H1 (cell line): ENCODE measurements at regions not wholly inside any gene's neighbourhood (a gene's known extent, or its start where the extent isn't known, plus 50 kb on each side); places are given as distances from the start of the nearest gene placed in this dataset.

Source experiments
- CTCF ChIA-PET: fragments of 300-600 bp; sonication (Branson Sonifier 250); formaldehyde crosslinking; loops from one replicate; lab custom pipeline; 2021; ENCODE audit not compliant: partially characterized antibody; lab: Charles Lee
- POLR2A ChIA-PET: fragments of 300-600 bp; sonication (Branson Sonifier 250); formaldehyde crosslinking; loops from one replicate; lab custom pipeline; 2021; ENCODE audit warnings: inconsistent platforms; ENCODE audit not compliant: partially characterized antibody; lab: Charles Lee
- DNase-seq, 2 experiments: peaks; one replicate each; pipeline versions ENCODE4 v3.0.0 to v3.0.0-alpha.2; 2010 to 2022; ENCODE audit warnings: low spot score in 2 of 2, low read depth in 1 of 2, mixed read lengths in 1 of 2
- FAIRE-seq: peaks from 2 replicates; lab custom pipeline; 2011; peaks lifted over from hg19 to GRCh38; lab: Jason Lieb, UNC
- H2AFZ ChIP-seq: 2 replicates; pipeline ENCODE4 v1.8.1; 2012; ENCODE audit warnings: low read length, inconsistent platforms
- H2AK5ac ChIP-seq: 2 replicates; pipeline ENCODE4 v1.6.1; 2013; ENCODE audit warnings: low read depth, low read length
- H2BK120ac ChIP-seq: replicated peaks from 2 replicates; pipeline ENCODE3; 2013; ENCODE audit warnings: low read depth, low read length, inconsistent platforms
- H2BK12ac ChIP-seq: 2 replicates; pipeline ENCODE4 v1.6.1; 2013; ENCODE audit warnings: low read depth, low read length
- H2BK15ac ChIP-seq: 2 replicates; pipeline ENCODE4 v1.6.1; 2013; ENCODE audit warnings: low read length
- H2BK20ac ChIP-seq: 2 replicates; pipeline ENCODE4 v1.6.1; 2013; ENCODE audit warnings: low read length
- H2BK5ac ChIP-seq: 2 replicates; pipeline ENCODE4 v1.6.1; 2013; ENCODE audit warnings: low read depth, low read length
- H3K14ac ChIP-seq: 2 replicates; pipeline ENCODE4 v1.6.1; 2013; ENCODE audit warnings: inconsistent platforms; ENCODE audit not compliant: insufficient read length
- H3K18ac ChIP-seq: 2 replicates; pipeline ENCODE4 v1.6.1; 2013; ENCODE audit warnings: low read length; ENCODE audit errors: extremely low read depth
- H3K23ac ChIP-seq: 2 replicates; pipeline ENCODE4 v1.6.1; 2013; ENCODE audit warnings: inconsistent platforms; ENCODE audit not compliant: insufficient read length
- H3K23me2 ChIP-seq: 2 replicates; pipeline ENCODE4 v1.6.1; 2013; ENCODE audit warnings: low read depth, low read length
- H3K27ac ChIP-seq: 2 replicates; pipeline ENCODE4 v1.6.1; 2011; ENCODE audit warnings: low read depth, low read length, inconsistent platforms
- H3K27me3 ChIP-seq, 4 experiments: replicated peaks in 1 of 4; 1 replicate in 1 of 4; 2 replicates in 3 of 4; pipeline versions ENCODE4 v1.6.1 to v1.8.1; 2011 to 2013; ENCODE audit warnings: low read length in 3 of 4, mild to moderate bottlenecking in 3 of 4, inconsistent platforms in 2 of 4, mixed read lengths in 2 of 4, moderate library complexity in 1 of 4; ENCODE audit not compliant: control insufficient read depth in 3 of 4, insufficient read depth in 3 of 4; ENCODE audit errors: extremely low read depth in 1 of 4
- H3K36me3 ChIP-seq, 4 experiments: 2 replicates each; pipeline versions ENCODE4 v1.6.1 to v1.8.1; 2011 to 2013; ENCODE audit warnings: mild to moderate bottlenecking in 4 of 4, low read length in 3 of 4, moderate library complexity in 2 of 4, control low read depth in 1 of 4, inconsistent platforms in 1 of 4; ENCODE audit not compliant: insufficient read depth in 4 of 4, control insufficient read depth in 2 of 4
- H3K4ac ChIP-seq: replicated peaks from 2 replicates; pipeline ENCODE3; 2013; ENCODE audit warnings: low read length, low read depth, mixed read lengths, inconsistent platforms; ENCODE audit not compliant: insufficient read length
- H3K4me1 ChIP-seq, 4 experiments: replicated peaks in 1 of 4; 1 replicate in 1 of 4; 2 replicates in 3 of 4; pipeline versions ENCODE4 v1.6.1 to v1.8.1; 2011 to 2013; ENCODE audit warnings: low read length in 3 of 4, inconsistent platforms in 2 of 4, mixed read lengths in 1 of 4; ENCODE audit not compliant: insufficient read depth in 4 of 4, control insufficient read depth in 3 of 4
- H3K4me2 ChIP-seq, 2 experiments: 2 replicates each; pipeline versions ENCODE4 v1.6.1 to v1.8.1; 2011 to 2013; ENCODE audit warnings: low read depth in 2 of 2, low read length in 2 of 2, control low read depth in 1 of 2, inconsistent platforms in 1 of 2, mild to moderate bottlenecking in 1 of 2; ENCODE audit not compliant: insufficient read depth in 1 of 2
- H3K4me3 ChIP-seq, 4 experiments: fragments of 200-600, 300-600 bp in 1 of 4; sonication (generic), shearing (Covaris generic), sonication (Bioruptor Twin) in 1 of 4; 2 replicates each; pipeline versions ENCODE4 v1.5.1 to v1.8.1; 2011 to 2016; ENCODE audit warnings: low read length in 4 of 4, low read depth in 3 of 4, control low read depth in 2 of 4, inconsistent platforms in 2 of 4, mild to moderate bottlenecking in 2 of 4, mixed read lengths in 1 of 4, moderate library complexity in 1 of 4; ENCODE audit not compliant: insufficient read depth in 2 of 4; ENCODE audit errors: extremely low read depth in 1 of 4
- H3K56ac ChIP-seq: replicated peaks from 2 replicates; pipeline ENCODE3; 2013; ENCODE audit warnings: low read depth, mild to moderate bottlenecking, mixed read lengths, low read length, inconsistent platforms; ENCODE audit not compliant: insufficient read length
- H3K79me1 ChIP-seq: 2 replicates; pipeline ENCODE4 v1.6.1; 2013; ENCODE audit warnings: low read depth, low read length, control low read depth
- H3K79me2 ChIP-seq, 2 experiments: 2 replicates each; pipeline versions ENCODE4 v1.6.1 to v1.8.1; 2012 to 2013; ENCODE audit warnings: low read length in 2 of 2, mild to moderate bottlenecking in 2 of 2, inconsistent platforms in 1 of 2; ENCODE audit not compliant: insufficient read depth in 2 of 2, control insufficient read depth in 1 of 2
- H3K9ac ChIP-seq, 4 experiments: replicated peaks in 1 of 4; 1 replicate in 1 of 4; 2 replicates in 3 of 4; pipeline versions ENCODE4 v1.6.1 to v1.8.1; 2011 to 2013; ENCODE audit warnings: low read depth in 3 of 4, low read length in 3 of 4, control low read depth in 2 of 4, mild to moderate bottlenecking in 2 of 4, moderate library complexity in 2 of 4, inconsistent platforms in 1 of 4; ENCODE audit errors: extremely low read depth in 1 of 4
- H3K9me3 ChIP-seq, 2 experiments: 2 replicates each; pipeline versions ENCODE4 v1.6.1 to v1.8.1; 2012 to 2013; ENCODE audit warnings: mild to moderate bottlenecking in 2 of 2, moderate library complexity in 2 of 2, control low read depth in 1 of 2, inconsistent platforms in 1 of 2, low read depth in 1 of 2, low read length in 1 of 2, mixed read lengths in 1 of 2; ENCODE audit not compliant: insufficient read depth in 2 of 2
- H4K20me1 ChIP-seq, 2 experiments: replicated peaks in 1 of 2; 2 replicates each; pipeline versions ENCODE3 to v1.8.1; 2011 to 2013; ENCODE audit warnings: inconsistent platforms in 2 of 2, low read length in 2 of 2, mild to moderate bottlenecking in 1 of 2; ENCODE audit not compliant: insufficient read depth in 2 of 2, control insufficient read depth in 1 of 2
- H4K5ac ChIP-seq: 2 replicates; pipeline ENCODE4 v1.6.1; 2013; ENCODE audit warnings: low read length, low read depth, mixed read lengths, inconsistent platforms; ENCODE audit not compliant: insufficient read length
- H4K8ac ChIP-seq: 2 replicates; pipeline ENCODE4 v1.8.0; 2013; ENCODE audit warnings: mild to moderate bottlenecking, moderate library complexity, low read length, inconsistent platforms; ENCODE audit not compliant: insufficient read depth; ENCODE audit errors: extremely low read depth
- H4K91ac ChIP-seq: replicated peaks from 2 replicates; pipeline ENCODE3; 2013; ENCODE audit warnings: low read length, mixed read lengths, inconsistent platforms; ENCODE audit not compliant: insufficient read length
- CEBPB ChIP-seq: IDR thresholded peaks from 2 replicates; pipeline ENCODE4 v1.6.1; 2012; ENCODE audit warnings: low read depth, low read length
- CHD2 ChIP-seq: IDR thresholded peaks from 2 replicates; pipeline ENCODE4 v1.6.1; 2012; ENCODE audit warnings: low read length, improper control_type of control experiment
- FOSL1 ChIP-seq: IDR thresholded peaks from 2 replicates; pipeline ENCODE4 v1.6.1; 2011; ENCODE audit warnings: mild to moderate bottlenecking, low read depth, low read length, moderate library complexity; ENCODE audit not compliant: insufficient read depth
- KDM1A ChIP-seq: fragments of 200-600, 300-600 bp; sonication (generic); IDR thresholded peaks from 2 replicates; pipeline ENCODE4 v1.7.1; 2016; ENCODE audit warnings: mild to moderate bottlenecking, low read length, borderline replicate concordance
- KDM5A ChIP-seq: fragments of 200-600 bp; IDR thresholded peaks from 2 replicates; pipeline ENCODE4 v1.7.1; 2012; ENCODE audit warnings: mild to moderate bottlenecking, low read length, inconsistent platforms, mixed read lengths
- SIN3A ChIP-seq, 2 experiments: IDR thresholded peaks in 1 of 2; conservative IDR thresholded peaks in 1 of 2; 2 replicates each; pipeline ENCODE4 v1.6.1; 2011 to 2012; ENCODE audit warnings: low read length in 2 of 2, improper control_type of control experiment in 1 of 2, low read depth in 1 of 2, mild to moderate bottlenecking in 1 of 2
- SUZ12 ChIP-seq: fragments of 200-600 bp; sonication (generic); IDR thresholded peaks from 2 replicates; pipeline ENCODE4 v1.6.1; 2012; ENCODE audit warnings: mild to moderate bottlenecking, inconsistent platforms, low read length, moderate library complexity, mixed read lengths
- ZNF274 ChIP-seq: IDR thresholded peaks from 2 replicates; pipeline ENCODE4 v1.7.0; 2012; ENCODE audit warnings: low read length, borderline replicate concordance; ENCODE audit errors: extremely low read depth
- WGBS, 2 experiments: shearing (Covaris generic) in 1 of 2; methylation state at CpG; one replicate each; pipeline versions ENCODE4 v1.1.6 to v1.1.7; 2013 to 2015; ENCODE audit warnings: low lambda C conversion rate in 2 of 2, mixed read lengths in 2 of 2, inconsistent platforms in 1 of 2, low coverage in 1 of 2, missing lambda C conversion rate in 1 of 2; ENCODE audit not compliant: insufficient replicate concordance in 2 of 2, insufficient coverage in 1 of 2, insufficient read length in 1 of 2; ENCODE audit errors: extremely low coverage in 1 of 2, missing lambda C conversion rate in 1 of 2; 5-methylcytosine and 5-hydroxymethylcytosine counted together
- TF ChIP-seq, protein P1 (sequence below): IDR thresholded peaks from 2 replicates; pipeline ENCODE4 v1.6.1; 2011; ENCODE audit warnings: low read length, improper control_type of control experiment
- TF ChIP-seq, protein P2 (sequence below), 3 experiments: IDR thresholded peaks; 1 replicate in 2 of 3; 2 replicates in 1 of 3; pipeline versions ENCODE4 v1.5.1 to v1.6.1; 2011; ENCODE audit warnings: low read length in 3 of 3, mild to moderate bottlenecking in 3 of 3, inconsistent platforms in 2 of 3, low read depth in 1 of 3, moderate library complexity in 1 of 3; ENCODE audit not compliant: insufficient read depth in 1 of 3; ENCODE audit errors: control extremely low read depth in 1 of 3

DNA sequence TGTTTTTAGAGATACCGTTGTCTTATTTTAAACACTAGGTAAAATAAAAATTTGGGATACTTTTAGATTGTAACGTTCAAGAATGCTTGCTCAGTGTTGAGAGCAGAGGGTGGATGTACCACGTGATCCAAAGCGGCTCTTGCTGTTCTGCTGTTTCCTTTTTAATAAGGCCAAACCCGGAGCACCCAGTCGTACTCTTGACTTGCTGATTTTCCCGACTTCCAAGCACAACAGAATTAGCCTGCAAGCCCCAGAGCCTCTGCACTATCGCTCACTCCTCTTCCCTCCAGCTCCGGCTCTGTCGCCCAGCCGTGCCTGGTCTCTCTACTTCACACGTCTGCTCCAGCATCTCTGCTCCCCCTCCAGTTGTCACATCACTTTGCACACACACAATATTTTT, 77.3 kb downstream of the EMP1 start:
- no peaks in the 10 kb centered on the region for H3K36me3 ChIP-seq
- H4K8ac ChIP-seq = no peak overlapping the region
- ChIA-PET CTCF (interaction anchor here (0.6 to 5.3 kb wide), 7 partner anchors 9 to 904 kb away, joined by 3 to 30 read pairs (median 5); no protein-coding TSS in a partner anchor), POLR2A (interaction anchor here (0.7 to 1.0 kb wide), 2 partner anchors 9 to 37 kb away, joined by 3 read pairs; no protein-coding TSS in a partner anchor)
- H3K4me2 ChIP-seq = no peak overlapping the region
- no peaks in the 10 kb centered on the region for H3K9me3 ChIP-seq
- no peak overlapping the region for H3K4me3 ChIP-seq
- no peaks in the 10 kb centered on the region for H3K79me2 ChIP-seq
- no peak overlapping the region for H3K4ac ChIP-seq
- FAIRE-seq (no peak), DNase-seq (no peak)
- H3K23ac ChIP-seq = no peak overlapping the region
- 85% methylated on average over 12 of the region's 12 CpGs; no CpG with 5 or more reads in 1 of the 2 experiments for WGBS, 2 experiments
- no peak overlapping the region for H3K14ac ChIP-seq
- no peak overlapping the region for H4K91ac ChIP-seq
- peaks cover 0 to 2% of the 10 kb centered on the region in 2 experiments for H4K20me1 ChIP-seq
- no peak overlapping the region for H3K27ac ChIP-seq
- no peak overlapping the region for H3K18ac ChIP-seq
- H2BK120ac ChIP-seq = no peak overlapping the region
- no peak overlapping the region for H2BK15ac ChIP-seq
- H2AK5ac ChIP-seq = no peak overlapping the region
- H2AFZ ChIP-seq = no peak overlapping the region
- H4K5ac ChIP-seq = no peak overlapping the region
- H3K79me1 ChIP-seq = no peaks in the 10 kb centered on the region
- peaks cover 0 to 5% (median 2%) of the 10 kb centered on the region in 4 experiments; a peak in 6 of 7 replicates for H3K27me3 ChIP-seq
- no peak overlapping the region; the same call in 1 of the 2 replicates for H2BK20ac ChIP-seq
- no peak overlapping the region for H3K56ac ChIP-seq
- no peak overlapping the region for H3K9ac ChIP-seq
- H3K23me2 ChIP-seq = no peaks in the 10 kb centered on the region; the same call in 1 of the 2 replicates
- peaks cover 0 to 12% (median 3%) of the 10 kb centered on the region in 4 experiments; a peak in 3 of 7 replicates for H3K4me1 ChIP-seq
- H2BK5ac ChIP-seq = no peak overlapping the region
- no peak overlapping the region for H2BK12ac ChIP-seq
- TF ChIP-seq, protein P1, sequence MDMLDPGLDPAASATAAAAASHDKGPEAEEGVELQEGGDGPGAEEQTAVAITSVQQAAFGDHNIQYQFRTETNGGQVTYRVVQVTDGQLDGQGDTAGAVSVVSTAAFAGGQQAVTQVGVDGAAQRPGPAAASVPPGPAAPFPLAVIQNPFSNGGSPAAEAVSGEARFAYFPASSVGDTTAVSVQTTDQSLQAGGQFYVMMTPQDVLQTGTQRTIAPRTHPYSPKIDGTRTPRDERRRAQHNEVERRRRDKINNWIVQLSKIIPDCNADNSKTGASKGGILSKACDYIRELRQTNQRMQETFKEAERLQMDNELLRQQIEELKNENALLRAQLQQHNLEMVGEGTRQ = no peak
- TF ChIP-seq FOSL1 (no peak), ZNF274 (no peak), SIN3A (conservative IDR thresholded peaks at IDR 0.05 in 1 of 2, IDR thresholded peaks at IDR 0.05 in 1 of 2; ENCODE audit: low read depth in 1 of 2, low read length in 2 of 2) (no peak), CHD2 (no peak), KDM1A (no peak), KDM5A (no peak), CEBPB (no peak), SUZ12 (no peak)
- TF ChIP-seq, protein P2, sequence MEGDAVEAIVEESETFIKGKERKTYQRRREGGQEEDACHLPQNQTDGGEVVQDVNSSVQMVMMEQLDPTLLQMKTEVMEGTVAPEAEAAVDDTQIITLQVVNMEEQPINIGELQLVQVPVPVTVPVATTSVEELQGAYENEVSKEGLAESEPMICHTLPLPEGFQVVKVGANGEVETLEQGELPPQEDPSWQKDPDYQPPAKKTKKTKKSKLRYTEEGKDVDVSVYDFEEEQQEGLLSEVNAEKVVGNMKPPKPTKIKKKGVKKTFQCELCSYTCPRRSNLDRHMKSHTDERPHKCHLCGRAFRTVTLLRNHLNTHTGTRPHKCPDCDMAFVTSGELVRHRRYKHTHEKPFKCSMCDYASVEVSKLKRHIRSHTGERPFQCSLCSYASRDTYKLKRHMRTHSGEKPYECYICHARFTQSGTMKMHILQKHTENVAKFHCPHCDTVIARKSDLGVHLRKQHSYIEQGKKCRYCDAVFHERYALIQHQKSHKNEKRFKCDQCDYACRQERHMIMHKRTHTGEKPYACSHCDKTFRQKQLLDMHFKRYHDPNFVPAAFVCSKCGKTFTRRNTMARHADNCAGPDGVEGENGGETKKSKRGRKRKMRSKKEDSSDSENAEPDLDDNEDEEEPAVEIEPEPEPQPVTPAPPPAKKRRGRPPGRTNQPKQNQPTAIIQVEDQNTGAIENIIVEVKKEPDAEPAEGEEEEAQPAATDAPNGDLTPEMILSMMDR (IDR thresholded peaks at IDR 0.05; ENCODE audit: control extremely low read depth in 1 of 3, insufficient read depth in 1 of 3, low read depth in 1 of 3, low read length in 3 of 3) = no peak
